Gastroesophageal sphincter (tissue), 3 donors: ENCODE measurements at regions not wholly inside any gene's neighbourhood (a gene's known extent, or its start where the extent isn't known, plus 50 kb on each side); places are given as distances from the start of the nearest gene placed in this dataset.

Experiments used
- EP300 ChIP-seq: sonication (generic); formaldehyde crosslinking; IDR thresholded peaks from one replicate; pipeline ENCODE4 v1.6.1; 2017; ENCODE audit warnings: antibody characterized with exemption, mild to moderate bottlenecking
- POLR2A ChIP-seq, 2 donors: fragments of 450-650 bp; IDR thresholded peaks; one replicate each; pipeline ENCODE4 v1.6.1; 2017; ENCODE audit warnings: antibody characterized with exemption in 2 of 2, mild to moderate bottlenecking in 2 of 2, moderate library complexity in 1 of 2
- POLR2AphosphoS5 ChIP-seq: sonication (generic); formaldehyde crosslinking; IDR thresholded peaks from one replicate; pipeline ENCODE4 v1.6.1; 2017; ENCODE audit warnings: antibody characterized with exemption
- TF ChIP-seq, protein P1 (sequence below), 4 experiments: fragments of 200-600 bp in 2 of 4; fragments of 450-650 bp in 2 of 4; sonication (generic) in 1 of 4; IDR thresholded peaks; one replicate each; pipeline ENCODE4 v1.5.1; 2017 to 2019; ENCODE audit warnings: antibody characterized with exemption in 4 of 4, mild to moderate bottlenecking in 2 of 4, moderate library complexity in 2 of 4

DNA sequence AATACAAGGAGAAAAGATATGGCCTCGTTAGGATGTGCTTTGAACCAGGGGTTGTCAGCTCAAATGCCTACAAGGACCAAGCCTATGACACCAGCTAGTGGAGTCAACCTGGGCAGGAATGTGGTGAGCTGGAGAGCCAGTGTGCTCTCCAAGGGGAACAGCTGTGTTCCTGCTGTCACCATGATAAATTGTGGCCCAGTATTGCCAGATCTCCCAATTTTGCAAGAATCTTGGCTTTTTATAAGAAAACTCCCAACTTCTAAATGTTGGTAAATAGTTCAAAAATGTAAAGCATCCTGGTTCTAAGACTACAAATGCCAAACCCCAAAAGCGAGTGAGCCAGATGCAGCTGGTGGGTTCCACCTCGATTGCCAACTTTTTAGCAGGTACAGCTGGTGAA, 391.1 kb downstream of the PLPP3 start:
- TF ChIP-seq POLR2A (IDR thresholded peaks at IDR 0.05) (no peak), EP300 (no peak), POLR2AphosphoS5 (peak; percentile 34)
- TF ChIP-seq, protein P1, sequence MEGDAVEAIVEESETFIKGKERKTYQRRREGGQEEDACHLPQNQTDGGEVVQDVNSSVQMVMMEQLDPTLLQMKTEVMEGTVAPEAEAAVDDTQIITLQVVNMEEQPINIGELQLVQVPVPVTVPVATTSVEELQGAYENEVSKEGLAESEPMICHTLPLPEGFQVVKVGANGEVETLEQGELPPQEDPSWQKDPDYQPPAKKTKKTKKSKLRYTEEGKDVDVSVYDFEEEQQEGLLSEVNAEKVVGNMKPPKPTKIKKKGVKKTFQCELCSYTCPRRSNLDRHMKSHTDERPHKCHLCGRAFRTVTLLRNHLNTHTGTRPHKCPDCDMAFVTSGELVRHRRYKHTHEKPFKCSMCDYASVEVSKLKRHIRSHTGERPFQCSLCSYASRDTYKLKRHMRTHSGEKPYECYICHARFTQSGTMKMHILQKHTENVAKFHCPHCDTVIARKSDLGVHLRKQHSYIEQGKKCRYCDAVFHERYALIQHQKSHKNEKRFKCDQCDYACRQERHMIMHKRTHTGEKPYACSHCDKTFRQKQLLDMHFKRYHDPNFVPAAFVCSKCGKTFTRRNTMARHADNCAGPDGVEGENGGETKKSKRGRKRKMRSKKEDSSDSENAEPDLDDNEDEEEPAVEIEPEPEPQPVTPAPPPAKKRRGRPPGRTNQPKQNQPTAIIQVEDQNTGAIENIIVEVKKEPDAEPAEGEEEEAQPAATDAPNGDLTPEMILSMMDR (IDR thresholded peaks at IDR 0.05), result no peak
